GM12891 (cell line): ENCODE measurements at regions not wholly inside any gene's neighbourhood (a gene's known extent, or its start where the extent isn't known, plus 50 kb on each side); places are given as distances from the start of the nearest gene placed in this dataset.

Experiments used
- PAX5 ChIP-seq: IDR thresholded peaks from 2 replicates; pipeline ENCODE4 v1.6.1; 2011; ENCODE audit warnings: low read length, moderate library complexity, mild to moderate bottlenecking; ENCODE audit not compliant: insufficient read depth, severe bottlenecking
- POLR2A ChIP-seq: IDR thresholded peaks from 2 replicates; pipeline ENCODE4 v1.6.1; 2011; ENCODE audit warnings: low read depth, low read length, control low read depth
- POLR2AphosphoS5 ChIP-seq: IDR thresholded peaks from 2 replicates; pipeline ENCODE4 v1.6.1; 2011; ENCODE audit warnings: low read depth, low read length, control low read depth
- POU2F2 ChIP-seq: IDR thresholded peaks from 2 replicates; pipeline ENCODE4 v1.6.1; 2011; ENCODE audit warnings: low read depth, mild to moderate bottlenecking, control low read depth, low read length, moderate library complexity
- SPI1 ChIP-seq: IDR thresholded peaks from 2 replicates; pipeline ENCODE4 v1.6.1; 2011; ENCODE audit warnings: low read depth, low read length, control low read depth

DNA sequence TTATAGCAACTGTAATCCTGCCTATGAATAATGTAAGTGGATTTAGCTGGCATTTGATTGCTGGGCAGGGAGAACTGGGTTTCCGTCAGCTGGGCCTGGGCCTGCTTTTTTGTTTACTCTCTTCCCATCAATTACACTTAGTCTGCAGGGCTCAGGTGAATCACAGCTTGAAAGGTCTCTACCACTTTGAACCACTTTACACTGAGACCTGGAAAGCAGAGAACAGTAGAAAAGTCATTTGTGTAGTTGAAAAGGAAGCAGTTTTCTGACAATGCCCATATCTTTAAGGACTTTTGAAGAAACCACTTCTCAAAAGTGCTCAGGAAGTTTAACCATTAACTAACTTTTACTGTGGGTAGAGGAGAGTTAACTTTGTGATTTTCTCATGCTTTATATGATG lies 315.4 kb upstream of the SASH1 start:
- TF ChIP-seq POLR2AphosphoS5 (no peak), POLR2A (no peak), PAX5 (no peak), POU2F2 (no peak), SPI1 (no peak)
